ENCODE measurements at regions not wholly inside any gene's neighbourhood (a gene's known extent, or its start where the extent isn't known, plus 50 kb on each side); places are given as distances from the start of the nearest gene placed in this dataset.

DNA sequence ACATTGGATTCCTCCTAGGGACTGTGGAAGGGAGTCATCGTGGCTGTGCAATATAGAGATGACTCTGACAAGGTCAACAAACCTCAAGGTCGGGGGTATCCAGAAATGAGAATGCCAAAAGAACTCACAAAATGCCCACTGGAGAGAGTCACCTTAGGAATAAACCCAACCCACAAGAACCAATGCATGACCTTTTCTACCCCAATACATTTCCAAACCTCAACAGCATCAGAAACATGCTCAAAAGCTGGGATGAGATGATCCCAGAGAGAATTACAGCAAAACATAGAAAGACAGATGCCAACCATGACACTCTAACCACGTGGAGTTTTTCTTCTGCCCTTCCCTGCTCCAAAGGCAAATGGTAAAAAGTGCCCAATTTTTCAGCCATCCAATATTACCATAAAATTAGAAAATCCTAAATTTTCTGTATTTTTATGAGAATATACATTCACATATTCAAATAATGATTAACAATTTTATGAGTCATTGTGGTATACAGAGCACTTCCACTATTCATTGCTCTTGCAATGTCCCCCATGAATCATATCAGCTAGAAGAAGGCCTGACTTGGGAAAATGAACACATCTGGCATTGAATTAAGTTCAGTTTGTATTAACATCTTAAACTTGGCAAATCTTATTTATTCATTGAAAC is 88.2 kb upstream of the PALMD start:
- no peak for DNase-seq (ENCODE audit: low spot score)
- in situ Hi-C loops (cut with HindIII; ENCODE audit: low sequenced_read_pairs), result no loop called here

DNA sequence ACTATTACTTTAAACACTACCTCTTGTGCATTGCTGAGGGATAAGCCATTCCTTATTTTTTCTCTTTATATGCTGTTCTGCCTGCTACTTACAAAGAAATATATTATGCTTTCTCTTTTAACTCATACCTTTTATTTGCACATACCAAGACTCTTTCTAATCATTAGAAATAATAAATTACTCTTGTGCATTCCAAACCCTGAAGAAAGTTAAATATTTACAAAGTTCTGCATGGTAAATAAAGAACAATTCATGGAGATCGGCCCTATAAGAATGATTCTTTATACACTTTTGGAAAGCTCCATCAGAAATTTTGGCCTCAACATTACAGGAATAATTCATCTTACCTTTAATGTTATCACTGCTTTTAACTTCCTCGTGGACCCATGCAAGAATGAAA is 86.7 kb upstream of the PALMD start:
- in situ Hi-C loops (cut with HindIII; ENCODE audit: low sequenced_read_pairs), result no loop called here
- DNase-seq (ENCODE audit: low spot score), result no peak

DNA sequence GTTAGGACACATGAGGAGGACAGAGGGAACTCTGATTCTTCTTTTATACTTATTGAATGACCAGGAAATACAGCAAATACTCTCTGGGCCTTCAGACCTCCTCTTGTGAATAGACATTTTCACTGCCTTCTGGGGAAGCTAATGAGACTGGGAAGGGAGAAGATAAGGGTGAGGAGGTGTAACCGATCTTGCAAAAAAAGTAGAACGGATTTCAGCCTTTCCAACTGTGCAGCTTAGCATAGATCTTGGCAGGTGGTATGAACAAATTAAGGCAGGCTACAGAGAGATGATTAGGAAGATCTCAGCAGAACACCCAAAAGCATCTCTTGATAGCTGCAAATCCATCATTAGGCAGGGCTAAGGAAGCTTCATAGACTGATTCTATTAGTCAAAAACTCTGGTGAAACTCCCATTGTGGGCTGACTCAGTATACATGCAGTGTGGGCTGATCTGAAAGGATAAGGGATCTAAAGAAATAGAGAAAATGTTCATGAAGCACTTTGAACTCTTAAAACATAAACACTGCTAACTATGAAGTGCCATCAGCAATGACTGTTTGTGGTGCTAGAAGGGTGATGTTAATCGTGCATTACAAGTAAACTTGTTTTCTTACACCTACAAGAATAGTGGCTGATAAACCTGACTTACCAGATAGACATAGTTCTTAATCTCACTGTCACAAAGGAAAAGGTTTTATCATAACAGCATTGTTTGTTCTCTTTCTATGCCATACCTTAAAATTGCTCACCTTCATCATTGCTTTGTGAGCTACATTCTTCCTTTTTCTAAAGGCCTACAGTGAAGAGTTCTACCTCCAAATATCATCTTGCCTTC is 85.5 kb upstream of the PALMD start:
- no peak for DNase-seq (ENCODE audit: low spot score)
- in situ Hi-C loops (cut with HindIII; ENCODE audit: low sequenced_read_pairs), result no loop called here

DNA sequence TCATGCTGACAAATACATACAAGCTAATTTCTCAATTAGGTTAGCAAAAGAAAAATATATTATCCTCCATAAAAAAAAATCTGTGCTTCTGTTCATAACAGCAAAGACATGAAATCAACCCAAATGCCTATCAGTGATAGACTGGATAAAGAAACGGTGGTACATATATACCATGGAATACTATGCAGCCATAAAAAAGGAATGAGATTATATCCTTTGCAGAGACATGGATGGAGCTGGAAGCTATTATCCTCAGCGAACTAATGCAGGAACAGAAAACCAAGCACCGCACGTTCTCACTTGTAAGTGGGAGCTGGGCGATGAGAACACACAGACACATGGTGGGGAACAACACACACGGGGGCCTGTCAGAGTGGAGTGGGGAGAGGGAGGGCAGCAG is 84.0 kb upstream of the PALMD start:
- DNase-seq (ENCODE audit: low spot score), result no peak
- in situ Hi-C loops (cut with HindIII; ENCODE audit: low sequenced_read_pairs), result no loop called here

DNA sequence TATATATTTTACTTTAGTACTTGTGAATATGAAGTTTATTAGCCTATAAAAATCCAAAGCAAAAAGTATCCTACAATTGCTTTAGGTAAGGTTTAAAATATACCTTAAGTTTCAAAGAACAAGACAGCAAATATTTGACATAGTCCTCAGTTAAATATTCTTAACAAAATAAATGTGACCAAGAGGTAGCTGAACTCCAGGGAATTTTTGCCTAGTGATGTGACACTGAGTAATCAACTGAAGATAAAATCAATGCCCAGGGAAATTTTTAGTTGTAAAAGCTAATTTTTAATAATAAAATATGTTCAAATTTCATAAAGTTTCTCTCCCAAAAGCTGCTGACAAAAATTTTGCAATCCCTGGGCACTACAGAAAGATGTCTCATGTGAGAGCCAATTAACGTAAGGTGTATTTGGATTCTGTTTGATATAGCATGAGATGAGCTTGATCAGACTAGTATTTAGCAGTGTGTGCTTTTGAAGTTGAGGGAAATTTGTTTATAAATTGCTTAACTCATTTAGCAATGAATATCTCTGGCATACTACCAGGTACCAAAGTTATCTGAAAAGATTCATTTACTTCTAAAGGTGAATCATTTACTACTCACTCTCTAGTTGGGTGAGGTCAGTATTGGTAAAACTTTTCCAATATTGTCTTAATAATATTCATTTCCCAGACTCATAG is 80.2 kb upstream of the PALMD start:
- DNase-seq (ENCODE audit: low spot score), result no peak
- in situ Hi-C loops (cut with HindIII; ENCODE audit: low sequenced_read_pairs), result no loop called here

DNA sequence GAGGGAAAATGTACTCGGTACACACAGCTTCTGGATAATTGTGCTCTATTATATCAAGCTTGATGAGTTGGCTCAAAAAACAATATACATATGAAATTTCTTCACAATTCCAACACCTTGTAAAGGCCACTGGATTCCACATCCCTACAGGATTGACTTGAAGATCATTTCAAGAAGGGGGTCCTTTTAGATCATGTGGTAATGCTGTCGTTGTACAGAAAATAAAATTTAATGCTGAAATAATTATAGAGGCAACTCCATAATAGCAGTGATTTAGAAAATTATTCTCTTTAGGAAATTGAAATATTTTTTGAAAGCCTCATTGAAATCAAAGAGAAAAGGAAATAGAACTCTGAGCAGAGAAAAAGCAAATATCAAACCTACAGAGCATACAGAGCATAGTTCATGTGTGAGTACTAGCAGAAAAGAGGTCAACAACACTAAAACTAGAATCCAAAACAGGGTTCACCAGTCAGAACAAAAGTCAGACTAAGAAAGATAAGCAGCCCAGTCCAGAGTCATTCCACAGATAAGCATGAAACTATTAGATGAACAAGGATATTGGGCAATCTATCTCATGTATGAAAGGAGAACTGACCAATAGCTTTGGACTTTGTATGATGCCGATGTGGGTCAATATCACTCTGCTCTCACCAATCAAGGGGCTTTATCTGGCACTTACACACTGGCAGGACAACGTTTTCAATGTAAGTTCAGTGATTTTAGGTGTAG is 79.5 kb upstream of the PALMD start:
- no peak for DNase-seq (ENCODE audit: low spot score)
- in situ Hi-C loops (cut with HindIII; ENCODE audit: low sequenced_read_pairs), result no loop called here

DNA sequence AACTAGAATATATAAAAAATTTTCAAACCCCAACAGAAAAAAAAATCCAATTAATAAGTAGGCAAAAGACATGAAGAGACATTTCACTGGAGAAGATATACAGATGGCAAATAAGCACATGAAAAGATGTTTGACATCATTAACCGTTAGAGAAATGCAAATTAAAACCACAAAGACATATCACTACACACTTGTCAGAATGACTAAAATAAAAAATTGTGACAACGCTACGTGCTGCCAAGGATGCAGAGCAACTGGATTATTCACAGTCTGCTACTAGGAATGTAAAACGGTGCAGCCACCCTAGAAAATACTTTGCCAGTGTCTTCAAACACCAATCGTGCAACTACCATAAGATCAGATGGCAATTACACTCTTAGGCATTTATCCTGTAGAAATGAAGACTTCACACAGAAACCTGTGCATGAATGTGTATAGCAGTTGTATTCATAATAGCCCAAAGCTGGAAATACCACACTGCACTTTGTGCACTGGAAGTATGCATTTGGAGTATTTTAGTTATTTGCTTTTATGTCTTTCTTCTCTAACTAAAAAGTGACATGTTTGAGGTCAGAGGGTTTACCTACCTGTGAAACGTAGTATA is 75.3 kb upstream of the PALMD start:
- DNase-seq (ENCODE audit: low spot score), result no peak
- in situ Hi-C loops (cut with HindIII; ENCODE audit: low sequenced_read_pairs), result no loop called here

DNA sequence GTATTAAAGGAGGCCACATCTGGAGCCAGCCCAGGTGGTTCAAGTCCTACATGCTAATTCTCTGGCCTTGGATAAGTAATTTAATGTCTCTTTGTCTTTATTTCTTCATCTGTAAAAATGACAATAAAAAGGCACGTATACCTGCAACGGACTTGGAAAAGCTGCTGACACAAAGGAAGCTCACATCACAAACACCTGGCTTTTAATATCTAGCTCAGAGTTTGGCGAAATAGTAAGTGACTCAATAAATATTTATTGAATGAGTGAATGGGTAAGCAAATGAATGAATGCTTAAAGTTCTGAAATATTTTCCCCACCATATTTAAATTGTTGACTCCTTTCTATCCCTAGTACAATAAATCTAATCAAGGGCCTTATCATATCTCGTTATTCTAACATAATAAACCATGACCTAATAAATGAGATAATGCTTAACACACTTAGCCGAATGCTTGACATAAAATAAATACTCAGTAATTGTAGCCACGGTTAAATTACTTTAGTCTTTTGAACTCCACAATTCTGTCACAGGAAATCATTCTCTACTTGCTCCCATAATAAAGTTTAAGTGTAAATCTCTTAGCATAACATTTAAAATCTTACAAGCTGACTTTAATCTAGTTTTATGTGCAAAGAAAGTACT is 74.7 kb upstream of the PALMD start:
- in situ Hi-C loops (cut with HindIII; ENCODE audit: low sequenced_read_pairs), result no loop called here
- DNase-seq (ENCODE audit: low spot score), result no peak

DNA sequence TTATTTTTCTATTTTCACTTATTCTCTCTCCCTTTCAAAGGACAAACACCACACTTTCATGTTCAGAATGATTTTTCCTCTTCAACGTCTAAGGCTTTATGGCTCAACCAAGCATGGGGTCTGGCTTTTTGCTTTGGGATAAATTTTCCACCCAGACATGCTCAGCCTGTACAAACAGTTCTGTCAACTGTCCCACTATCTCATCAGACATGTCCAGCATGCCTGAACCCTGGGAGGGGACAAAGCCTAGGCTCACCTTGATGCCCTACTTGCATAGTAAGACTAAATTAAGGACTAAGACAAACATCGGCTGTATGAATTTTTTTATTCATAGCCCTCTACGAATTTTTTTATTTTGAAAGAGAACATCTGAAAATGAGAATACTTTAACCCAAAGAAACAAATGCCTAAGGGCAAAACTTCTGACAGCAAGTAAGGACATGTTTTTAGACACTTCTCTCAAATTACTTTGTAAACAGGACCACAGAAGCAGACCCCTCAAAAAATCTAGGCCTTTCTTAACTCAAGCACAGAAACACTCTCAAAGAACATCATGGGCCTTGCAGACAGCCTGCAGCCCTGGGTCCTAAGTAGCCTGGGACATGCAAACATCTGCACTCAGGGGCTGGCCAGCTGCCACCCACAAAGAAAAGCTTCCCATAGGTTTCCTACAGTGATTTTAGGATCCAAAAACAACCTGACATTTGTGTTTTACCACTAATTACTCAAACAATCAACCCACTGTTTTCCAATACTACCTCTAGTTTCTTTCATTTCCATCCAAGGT is 72.3 kb upstream of the PALMD start:
- in situ Hi-C loops (cut with HindIII; ENCODE audit: low sequenced_read_pairs), result no loop called here
- DNase-seq (ENCODE audit: low spot score), result no peak

DNA sequence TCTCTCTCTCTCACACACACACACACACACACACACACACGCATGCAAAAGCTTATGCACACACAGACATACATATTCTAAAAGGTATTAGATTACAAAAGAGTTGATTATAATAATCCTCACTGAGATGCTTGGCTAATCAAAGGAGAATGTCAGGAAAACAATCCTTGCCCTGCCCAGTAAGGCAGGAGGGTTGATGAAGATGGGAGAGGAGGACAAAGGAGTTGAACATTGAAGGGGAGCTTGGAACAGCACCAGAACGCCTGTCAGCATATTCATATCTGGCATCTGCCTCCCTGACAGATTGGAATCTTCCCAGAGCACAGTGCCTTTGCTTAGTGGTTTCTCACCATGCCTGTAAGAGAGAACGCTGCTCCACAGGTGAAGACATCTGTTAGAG is 68.6 kb upstream of the PALMD start:
- in situ Hi-C loops (cut with HindIII; ENCODE audit: low sequenced_read_pairs), result no loop called here
- DNase-seq (ENCODE audit: low spot score), result no peak

DNA sequence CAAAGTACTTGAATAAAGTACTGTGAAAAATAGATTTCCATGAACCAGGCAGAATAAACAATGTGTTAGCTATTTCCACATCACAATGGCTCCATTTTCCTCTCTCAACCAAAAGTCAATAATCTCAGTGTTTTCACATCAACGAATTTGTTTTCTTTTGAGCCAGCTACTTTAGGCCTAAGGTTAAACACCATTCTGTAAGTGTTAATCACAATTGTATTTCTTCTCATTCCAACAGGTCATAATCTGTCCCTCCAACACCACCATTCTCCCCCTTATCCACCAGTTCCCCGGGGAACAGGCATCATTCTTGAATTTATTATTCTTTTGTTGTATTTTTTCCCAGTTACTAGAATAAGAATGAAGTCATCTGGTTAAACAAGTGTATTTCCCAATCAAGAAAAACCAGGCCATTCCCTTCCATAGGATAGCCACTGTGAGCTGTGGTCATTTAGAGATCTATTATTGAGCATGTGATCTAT is 66.2 kb upstream of the PALMD start:
- DNase-seq (ENCODE audit: low spot score), result no peak
- in situ Hi-C loops (cut with HindIII; ENCODE audit: low sequenced_read_pairs), result no loop called here

DNA sequence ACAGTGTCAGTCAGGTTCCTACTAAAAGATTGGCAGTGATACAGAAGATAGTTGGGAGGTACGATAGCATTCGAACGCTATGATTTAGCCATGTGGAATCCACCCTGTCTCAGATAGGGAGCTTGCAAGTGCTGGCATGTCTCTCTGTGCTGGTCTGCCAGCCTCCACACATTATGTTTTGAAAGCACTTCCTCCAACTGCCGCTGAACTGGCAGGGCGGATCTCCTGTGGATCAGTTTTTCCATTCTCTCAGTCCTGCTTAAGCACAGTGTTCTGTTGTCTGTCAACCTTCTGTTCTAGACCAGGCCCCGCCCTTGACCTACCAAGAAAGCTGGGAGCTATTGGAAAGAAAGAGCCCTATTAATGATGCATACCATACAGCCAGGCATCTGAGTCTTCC is 65.5 kb upstream of the PALMD start:
- in situ Hi-C loops (cut with HindIII; ENCODE audit: low sequenced_read_pairs), result no loop called here
- no peak for DNase-seq (ENCODE audit: low spot score)

DNA sequence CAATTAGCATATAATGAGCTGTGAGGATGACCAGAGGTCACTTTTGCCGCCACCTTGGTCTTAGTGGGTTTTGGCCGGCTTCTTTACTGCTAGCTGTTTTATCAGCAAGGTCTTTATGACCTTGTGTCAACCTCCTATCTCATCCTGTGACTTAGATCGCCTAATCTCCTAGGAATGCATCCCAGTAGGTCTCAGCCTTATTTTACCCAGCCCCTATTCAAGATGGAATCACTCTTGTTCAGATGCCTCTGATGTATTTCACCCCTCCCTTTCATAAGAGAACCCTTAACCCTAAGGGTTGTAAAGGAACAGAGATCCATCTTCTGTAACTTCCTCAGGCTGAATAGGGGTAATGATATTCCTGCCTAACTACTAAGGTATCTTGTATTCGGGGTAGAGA is 58.9 kb upstream of the PALMD start:
- DNase-seq (ENCODE audit: low spot score), result no peak
- in situ Hi-C loops (cut with HindIII; ENCODE audit: low sequenced_read_pairs), result no loop called here

DNA sequence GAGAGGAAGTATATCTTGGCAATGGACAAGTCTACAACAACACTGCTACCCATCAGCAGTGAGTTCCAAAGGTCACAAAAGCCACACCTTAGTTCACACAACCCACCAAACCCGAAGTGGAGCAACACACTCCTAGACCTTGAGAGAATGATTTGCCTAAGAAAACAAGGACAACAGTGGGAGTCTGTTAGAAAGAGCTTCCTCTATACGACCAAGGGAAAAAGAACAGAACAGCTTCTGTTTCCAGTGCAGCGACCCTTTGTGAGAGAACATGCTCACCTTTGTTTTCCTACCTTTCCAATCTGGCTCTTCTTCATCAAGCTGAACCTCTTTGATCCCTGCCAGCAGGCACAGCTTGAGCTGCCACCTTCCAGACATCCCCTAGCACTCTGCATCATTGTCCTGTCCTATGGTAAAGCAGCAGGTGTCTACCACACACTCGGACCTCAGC is 56.7 kb upstream of the PALMD start:
- in situ Hi-C loops (cut with HindIII; ENCODE audit: low sequenced_read_pairs), result no loop called here
- no peak for DNase-seq (ENCODE audit: low spot score)

DNA sequence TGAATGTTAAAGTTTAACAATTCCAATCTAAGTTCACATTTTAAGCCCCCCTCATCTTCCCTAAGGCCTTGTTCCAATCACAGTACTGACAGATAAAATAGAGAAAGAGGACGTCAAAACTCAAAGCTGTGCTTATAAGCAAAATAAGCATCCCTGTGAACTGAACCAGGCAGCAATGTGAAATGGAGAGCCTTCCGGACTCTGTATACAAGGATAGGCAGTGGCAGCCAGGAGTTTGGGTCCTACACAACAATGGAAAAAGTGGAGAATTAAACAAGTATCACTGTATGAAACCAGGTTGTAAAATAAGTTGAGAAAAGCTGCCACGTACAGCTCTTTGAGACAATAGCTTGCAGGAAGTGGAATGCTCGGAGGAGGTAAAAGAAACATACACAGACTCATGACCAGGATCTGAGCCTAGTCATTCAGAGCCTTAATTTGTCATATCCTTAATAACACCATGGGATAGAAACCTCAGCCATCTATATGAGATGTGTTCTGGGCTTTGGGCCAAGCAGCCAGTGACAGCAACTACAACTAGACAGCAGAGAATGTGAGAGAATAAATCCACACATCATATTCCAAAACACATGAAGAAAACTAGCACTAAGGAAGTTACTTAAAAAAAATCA is 55.2 kb upstream of the PALMD start:
- DNase-seq (ENCODE audit: low spot score), result no peak
- in situ Hi-C loops (cut with HindIII; ENCODE audit: low sequenced_read_pairs), result no loop called here

DNA sequence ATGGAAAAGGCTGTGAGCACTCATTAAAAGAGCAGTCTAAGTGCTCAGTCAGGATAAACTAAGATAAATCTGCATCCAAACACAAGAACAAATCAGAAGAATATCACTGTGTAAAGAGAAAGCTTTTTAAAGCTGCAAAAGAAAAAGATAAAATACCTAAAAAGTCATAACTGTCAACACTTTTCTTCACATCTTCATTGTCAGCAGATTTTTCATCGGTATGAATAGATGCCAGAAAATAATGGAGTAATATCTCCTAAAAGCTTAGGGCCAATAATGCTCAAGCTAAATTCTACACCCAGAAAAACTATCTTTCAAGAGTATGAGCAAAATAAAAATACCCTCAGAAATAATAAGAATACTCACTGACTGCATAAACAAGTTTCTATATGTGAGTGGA is 54.0 kb upstream of the PALMD start:
- no peak for DNase-seq (ENCODE audit: low spot score)
- in situ Hi-C loops (cut with HindIII; ENCODE audit: low sequenced_read_pairs), result no loop called here

DNA sequence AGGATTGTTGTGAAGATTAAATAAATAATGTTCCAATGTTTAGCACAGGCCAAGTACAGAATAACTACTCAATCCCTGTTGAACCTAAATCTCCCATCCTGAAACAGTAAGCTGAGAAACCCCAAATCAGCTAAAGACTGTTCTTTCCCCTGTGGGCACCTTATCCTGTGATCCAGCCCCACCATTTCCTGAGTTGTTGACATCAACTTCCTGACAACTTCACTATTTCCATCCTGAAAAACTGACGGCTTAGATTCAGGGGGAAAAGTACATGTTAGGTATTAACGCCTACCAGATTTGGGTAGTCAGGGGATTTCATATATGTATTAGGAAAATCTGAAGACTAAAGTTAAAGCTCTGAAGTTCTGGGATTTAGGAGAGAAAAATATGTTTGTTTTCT is 51.7 kb upstream of the PALMD start:
- DNase-seq (ENCODE audit: low spot score), result no peak
- in situ Hi-C loops (cut with HindIII; ENCODE audit: low sequenced_read_pairs), result no loop called here

DNA sequence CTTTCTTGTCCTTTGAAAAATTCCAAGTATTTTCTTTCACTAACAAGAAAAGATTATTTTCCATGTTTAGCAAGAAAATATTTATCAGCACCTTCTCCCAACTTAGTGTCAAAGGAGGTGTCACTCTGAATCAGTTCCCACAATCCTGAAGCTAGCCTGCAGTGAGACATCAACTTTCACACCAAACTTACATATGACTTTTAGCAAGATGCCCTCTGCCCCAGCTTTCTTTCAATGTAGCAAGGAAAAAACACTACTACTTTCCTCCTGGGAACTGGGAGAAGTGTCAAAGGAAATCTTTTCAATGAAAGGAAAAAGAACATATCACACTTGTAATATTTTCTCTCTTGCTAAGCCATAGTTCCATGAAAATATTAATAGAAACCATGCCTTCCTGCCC is 50.9 kb upstream of the PALMD start:
- no peak for DNase-seq (ENCODE audit: low spot score)

More for the DNA sequence above, 50.9 kb upstream of the PALMD start:
- in situ Hi-C loops (cut with HindIII; ENCODE audit: low sequenced_read_pairs), result no loop called here

Measured in G401 (cell line).